A673 (cell line): ENCODE measurements at regions not wholly inside any gene's neighbourhood (a gene's known extent, or its start where the extent isn't known, plus 50 kb on each side); places are given as distances from the start of the nearest gene placed in this dataset.

ENCODE experiments used
- BruUV-seq: library from RNA; stranded (reverse); fragments of 400-500 nt; replicated peaks from 2 replicates; lab custom pipeline; 2021; lab: Mats Ljungman, UMichigan
- CTCF ChIA-PET: fragments of 300-600 bp; sonication (Branson Sonifier 250); formaldehyde crosslinking; loops from one replicate; lab custom pipeline; 2022; ENCODE audit warnings: antibody characterized with exemption; lab: Charles Lee
- POLR2A ChIA-PET: fragments of 300-600 bp; sonication (Branson Sonifier 250); formaldehyde crosslinking; loops from one replicate; lab custom pipeline; 2022; ENCODE audit warnings: antibody characterized with exemption; ENCODE audit not compliant: low non-redundant PET; lab: Charles Lee
- DNase-seq: peaks from one replicate; pipeline ENCODE4 v3.0.0-alpha.2; 2015; ENCODE audit warnings: low spot score
- H3K27ac ChIP-seq: fragments of 200-600 bp; sonication (generic); 2 replicates; pipeline ENCODE4 v1.5.1; 2016; ENCODE audit warnings: mixed run types, low read depth, mild to moderate bottlenecking, mixed read lengths, antibody characterized with exemption, low read length; ENCODE audit not compliant: poor library complexity, severe bottlenecking
- H3K27me3 ChIP-seq: fragments of 200-600 bp; sonication (generic); replicated peaks from 2 replicates; pipeline ENCODE4 v1.6.1; 2017; ENCODE audit warnings: mixed run types, low read depth, mild to moderate bottlenecking, mixed read lengths, antibody characterized with exemption, low read length; ENCODE audit not compliant: insufficient read depth, poor library complexity
- H3K36me3 ChIP-seq: fragments of 200-600 bp; sonication (generic); 2 replicates; pipeline ENCODE4 v1.6.1; 2016; ENCODE audit warnings: mixed run types, mild to moderate bottlenecking, mixed read lengths, antibody characterized with exemption, low read length; ENCODE audit not compliant: insufficient read depth, poor library complexity, severe bottlenecking
- H3K4me1 ChIP-seq: fragments of 200-600 bp; sonication (generic); 2 replicates; pipeline ENCODE4 v1.6.1; 2017; ENCODE audit warnings: mixed run types, mild to moderate bottlenecking, mixed read lengths, antibody characterized with exemption, low read length; ENCODE audit not compliant: insufficient read depth, poor library complexity, severe bottlenecking
- H3K4me3 ChIP-seq: fragments of 200-600 bp; sonication (generic); 2 replicates; pipeline ENCODE4 v1.5.1; 2016; ENCODE audit warnings: low read depth, mixed run types, mild to moderate bottlenecking, mixed read lengths, low read length; ENCODE audit not compliant: poor library complexity, severe bottlenecking
- H3K9me3 ChIP-seq: fragments of 200-600 bp; sonication (generic); 2 replicates; pipeline ENCODE4 v1.6.1; 2016; ENCODE audit warnings: mixed run types, low read depth, mild to moderate bottlenecking, mixed read lengths, antibody characterized with exemption, low read length; ENCODE audit not compliant: poor library complexity, severe bottlenecking
- EZH2 ChIP-seq: fragments of 200-600 bp; sonication (generic); IDR thresholded peaks from 2 replicates; pipeline ENCODE4 v1.6.1; 2017; ENCODE audit warnings: borderline replicate concordance, low read depth, mild to moderate bottlenecking, mixed read lengths, antibody characterized with exemption, low read length; ENCODE audit not compliant: poor library complexity, severe bottlenecking
- intact Hi-C: fragments of 100-400 bp; cut with micrococcal nuclease; formaldehyde crosslinking; loops from one replicate; pipeline ENCODE4 v1.10.0; 2022; ENCODE audit not compliant: unreplicated experiment
- TF ChIP-seq, protein P1 (sequence below): fragments of 300-800, 200-600 bp; sonication (generic); conservative IDR thresholded peaks from 2 replicates; pipeline ENCODE4 v1.5.1; 2017; ENCODE audit warnings: low read depth, mild to moderate bottlenecking, antibody characterized with exemption, low read length, moderate library complexity, mixed read lengths

GRCh38 chr2:236678307-236678975 is 108.8 kb downstream of the ACKR3 start:
- Histone ChIP-seq H3K4me1 (no peaks in the 10 kb centered on the region), H3K4me3 (no peak overlapping the region), H3K9me3 (no peaks in the 10 kb centered on the region), H3K36me3 (no peaks in the 10 kb centered on the region), H3K27me3 (peaks cover 5% of the 10 kb centered on the region), H3K27ac (no peak overlapping the region)
- no peak for DNase-seq
- no TSS peak for BruUV-seq
- intact Hi-C loops = no loop called here
- CTCF ChIA-PET = no interaction called here
- no peak for TF ChIP-seq EZH2
- POLR2A ChIA-PET = no interaction called here

GRCh38 chr2:236679884-236680860 is 110.5 kb downstream of the ACKR3 start:
- intact Hi-C loops = no loop called here
- no peak for DNase-seq
- ChIA-PET CTCF (no interaction called here), POLR2A (no interaction called here)
- Histone ChIP-seq H3K36me3 (no peaks in the 10 kb centered on the region), H3K4me3 (no peak overlapping the region), H3K9me3 (no peaks in the 10 kb centered on the region), H3K4me1 (no peaks in the 10 kb centered on the region), H3K27me3 (peaks cover 3% of the 10 kb centered on the region), H3K27ac (no peak overlapping the region)
- TF ChIP-seq EZH2 = no peak
- TF ChIP-seq, protein P1, sequence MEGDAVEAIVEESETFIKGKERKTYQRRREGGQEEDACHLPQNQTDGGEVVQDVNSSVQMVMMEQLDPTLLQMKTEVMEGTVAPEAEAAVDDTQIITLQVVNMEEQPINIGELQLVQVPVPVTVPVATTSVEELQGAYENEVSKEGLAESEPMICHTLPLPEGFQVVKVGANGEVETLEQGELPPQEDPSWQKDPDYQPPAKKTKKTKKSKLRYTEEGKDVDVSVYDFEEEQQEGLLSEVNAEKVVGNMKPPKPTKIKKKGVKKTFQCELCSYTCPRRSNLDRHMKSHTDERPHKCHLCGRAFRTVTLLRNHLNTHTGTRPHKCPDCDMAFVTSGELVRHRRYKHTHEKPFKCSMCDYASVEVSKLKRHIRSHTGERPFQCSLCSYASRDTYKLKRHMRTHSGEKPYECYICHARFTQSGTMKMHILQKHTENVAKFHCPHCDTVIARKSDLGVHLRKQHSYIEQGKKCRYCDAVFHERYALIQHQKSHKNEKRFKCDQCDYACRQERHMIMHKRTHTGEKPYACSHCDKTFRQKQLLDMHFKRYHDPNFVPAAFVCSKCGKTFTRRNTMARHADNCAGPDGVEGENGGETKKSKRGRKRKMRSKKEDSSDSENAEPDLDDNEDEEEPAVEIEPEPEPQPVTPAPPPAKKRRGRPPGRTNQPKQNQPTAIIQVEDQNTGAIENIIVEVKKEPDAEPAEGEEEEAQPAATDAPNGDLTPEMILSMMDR = no peak
- no TSS peak for BruUV-seq

- no peak overlapping the region for H3K27ac ChIP-seq
- no peak overlapping the region for H3K4me3 ChIP-seq
- no peaks in the 10 kb centered on the region for H3K36me3 ChIP-seq
- POLR2A ChIA-PET = no interaction called here
- H3K4me1 ChIP-seq = no peaks in the 10 kb centered on the region
- TF ChIP-seq, protein P1 = no peak
- no peak for TF ChIP-seq EZH2
- no peak for DNase-seq
- CTCF ChIA-PET = no interaction called here
- H3K27me3 ChIP-seq = no peaks in the 10 kb centered on the region
- intact Hi-C loops = no loop called here
- BruUV-seq = no TSS peak
- no peaks in the 10 kb centered on the region for H3K9me3 ChIP-seq
Measured at GRCh38 chr2:236682651-236683422, 113.2 kb downstream of the ACKR3 start.
